Natural killer cell (primary cell): ENCODE measurements at regions not wholly inside any gene's neighbourhood (a gene's known extent, or its start where the extent isn't known, plus 50 kb on each side); places are given as distances from the start of the nearest gene placed in this dataset.

Experiments
- ATAC-seq, 3 donors: fragments of 150-1000 bp in 2 of 3; fragments of 200-7000 bp in 1 of 3; cut with Tn5 transposase; 1 replicate in 1 of 3; 2 replicates in 2 of 3; pipeline ENCODE4 v1.10.0; 2021; ENCODE audit warnings: mild to moderate bottlenecking in 2 of 3, moderate library complexity in 2 of 3
- DNase-seq, 2 donors: peaks; one replicate each; pipeline versions ENCODE4 v3.0.0 to v3.0.0-alpha.2; 2013 to 2021; ENCODE audit warnings: mixed read lengths in 1 of 2
- H3K27ac ChIP-seq: one replicate; pipeline ENCODE4 v1.5.1; 2013; ENCODE audit warnings: mild to moderate bottlenecking, low read length
- H3K27me3 ChIP-seq: one replicate; pipeline ENCODE4 v1.6.1; 2013; ENCODE audit warnings: low read length; ENCODE audit not compliant: control insufficient read depth, insufficient read depth
- H3K36me3 ChIP-seq: one replicate; pipeline ENCODE4 v1.6.1; 2013; ENCODE audit warnings: low read length; ENCODE audit not compliant: control insufficient read depth, insufficient read depth
- H3K4me1 ChIP-seq: one replicate; pipeline ENCODE4 v1.6.1; 2013; ENCODE audit warnings: low read length; ENCODE audit not compliant: control insufficient read depth, insufficient read depth
- H3K4me3 ChIP-seq: one replicate; pipeline ENCODE4 v1.5.1; 2013; ENCODE audit warnings: low read length
- H3K9me3 ChIP-seq: one replicate; pipeline ENCODE4 v1.6.1; 2013; ENCODE audit warnings: low read length; ENCODE audit not compliant: control insufficient read depth, insufficient read depth
- H3K27ac Mint-ChIP-seq, 2 donors: one replicate each; pipeline ENCODE4 v1.8.0; 2022; ENCODE audit warnings: mild to moderate bottlenecking in 2 of 2, mixed read lengths in 2 of 2, moderate library complexity in 1 of 2
- H3K27me3 Mint-ChIP-seq, 2 donors: one replicate each; pipeline ENCODE4 v1.8.0; 2022; ENCODE audit warnings: low read depth in 2 of 2, mixed read lengths in 2 of 2
- H3K36me3 Mint-ChIP-seq: one replicate; pipeline ENCODE4 v1.8.0; 2022; ENCODE audit warnings: mixed read lengths
- H3K4me1 Mint-ChIP-seq, 2 donors: one replicate each; pipeline ENCODE4 v1.8.0; 2022; ENCODE audit warnings: mixed read lengths in 2 of 2
- H3K4me3 Mint-ChIP-seq: one replicate; pipeline ENCODE4 v1.8.0; 2022; ENCODE audit warnings: mild to moderate bottlenecking, moderate library complexity, mixed read lengths
- H3K9me3 Mint-ChIP-seq, 2 donors: one replicate each; pipeline ENCODE4 v1.8.0; 2022; ENCODE audit warnings: mixed read lengths in 2 of 2
- WGBS: methylation state at CpG from one replicate; pipeline ENCODE4 v1.1.7; 2013; ENCODE audit warnings: missing lambda C conversion rate; ENCODE audit not compliant: insufficient coverage; 5-methylcytosine and 5-hydroxymethylcytosine counted together
- intact Hi-C: fragments of 100-400 bp; cut with micrococcal nuclease; formaldehyde crosslinking; loops from one replicate; pipeline ENCODE4 v1.14.2; 2022
- TF ChIP-seq, protein P1 (sequence below): fragments of 200-600 bp; IDR thresholded peaks from one replicate; pipeline ENCODE4 v1.8.0; 2022; ENCODE audit warnings: antibody characterized with exemption

DNA sequence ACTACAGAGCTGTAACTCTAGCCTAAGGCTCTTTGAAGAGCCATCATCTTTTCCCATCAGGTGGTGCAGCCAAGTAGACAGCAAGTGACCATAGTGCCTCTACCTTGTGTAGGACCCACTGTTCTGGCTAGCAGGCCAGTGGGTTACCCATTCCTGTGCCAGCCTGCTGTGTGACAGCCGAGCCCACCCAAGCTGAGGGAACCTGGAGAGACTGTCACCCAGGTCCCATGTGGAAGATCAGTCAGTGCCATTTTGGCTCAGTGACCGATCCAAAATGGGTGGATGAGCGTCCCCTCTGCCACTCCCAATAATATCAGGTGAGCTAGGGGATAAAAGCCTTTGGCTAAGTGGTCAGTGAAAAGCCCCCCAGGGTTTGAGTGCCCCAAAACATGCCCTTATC is 417.9 kb downstream of the MATN1 start:
- DNase-seq: no peak
- Histone ChIP-seq H3K9me3 (no peaks in the 10 kb centered on the region), H3K4me1 (no peaks in the 10 kb centered on the region), H3K27ac (no peak overlapping the region), H3K36me3 (no peaks in the 10 kb centered on the region), H3K27me3 (peaks cover 3% of the 10 kb centered on the region), H3K4me3 (no peak overlapping the region)
- Mint-ChIP-seq H3K4me1 (no peaks in the 10 kb centered on the region), H3K27me3 (peaks cover 29 to 59% of the 10 kb centered on the region in 2 donors), H3K4me3 (no peak overlapping the region), H3K9me3 (no peaks in the 10 kb centered on the region), H3K27ac (no peak overlapping the region), H3K36me3 (no peaks in the 10 kb centered on the region)
- TF ChIP-seq, protein P1, sequence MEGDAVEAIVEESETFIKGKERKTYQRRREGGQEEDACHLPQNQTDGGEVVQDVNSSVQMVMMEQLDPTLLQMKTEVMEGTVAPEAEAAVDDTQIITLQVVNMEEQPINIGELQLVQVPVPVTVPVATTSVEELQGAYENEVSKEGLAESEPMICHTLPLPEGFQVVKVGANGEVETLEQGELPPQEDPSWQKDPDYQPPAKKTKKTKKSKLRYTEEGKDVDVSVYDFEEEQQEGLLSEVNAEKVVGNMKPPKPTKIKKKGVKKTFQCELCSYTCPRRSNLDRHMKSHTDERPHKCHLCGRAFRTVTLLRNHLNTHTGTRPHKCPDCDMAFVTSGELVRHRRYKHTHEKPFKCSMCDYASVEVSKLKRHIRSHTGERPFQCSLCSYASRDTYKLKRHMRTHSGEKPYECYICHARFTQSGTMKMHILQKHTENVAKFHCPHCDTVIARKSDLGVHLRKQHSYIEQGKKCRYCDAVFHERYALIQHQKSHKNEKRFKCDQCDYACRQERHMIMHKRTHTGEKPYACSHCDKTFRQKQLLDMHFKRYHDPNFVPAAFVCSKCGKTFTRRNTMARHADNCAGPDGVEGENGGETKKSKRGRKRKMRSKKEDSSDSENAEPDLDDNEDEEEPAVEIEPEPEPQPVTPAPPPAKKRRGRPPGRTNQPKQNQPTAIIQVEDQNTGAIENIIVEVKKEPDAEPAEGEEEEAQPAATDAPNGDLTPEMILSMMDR: no peak
- intact Hi-C loops: no loop called here
- ATAC-seq: no peak
- WGBS: 82% methylated on average over 3 of the region's 3 CpGs

DNA sequence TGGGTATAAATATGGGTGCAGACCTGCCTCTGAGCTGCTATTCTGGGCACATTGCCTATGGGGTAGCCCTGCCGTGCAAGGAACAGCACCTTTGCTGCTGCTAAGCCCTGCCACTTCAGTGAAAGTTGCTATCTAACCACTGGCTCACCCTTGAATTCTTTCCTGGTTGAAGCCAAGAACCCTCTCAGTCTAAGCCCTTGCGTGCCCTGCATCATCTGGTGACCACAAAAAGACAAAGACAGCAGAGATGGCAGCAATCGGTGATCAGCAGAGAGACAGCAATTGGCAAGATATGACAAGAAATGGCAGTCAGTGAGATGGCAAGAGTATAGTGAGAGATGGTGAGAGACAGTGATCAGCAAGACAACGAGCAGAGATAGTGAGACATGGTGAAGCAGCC is 418.3 kb downstream of the MATN1 start:
- Mint-ChIP-seq H3K4me3 (no peak overlapping the region), H3K27ac (no peak overlapping the region), H3K9me3 (no peaks in the 10 kb centered on the region), H3K4me1 (no peaks in the 10 kb centered on the region), H3K36me3 (no peaks in the 10 kb centered on the region), H3K27me3 (peaks cover 29 to 64% of the 10 kb centered on the region in 2 donors)
- no peaks in the 10 kb centered on the region for H3K4me1 ChIP-seq
- H3K27ac ChIP-seq: no peak overlapping the region
- ATAC-seq: no peak
- no peaks in the 10 kb centered on the region for H3K36me3 ChIP-seq
- TF ChIP-seq, protein P1: no peak
- 73% methylated on average over 4 of the region's 4 CpGs for WGBS
- DNase-seq: no peak
- no peak overlapping the region for H3K4me3 ChIP-seq
- intact Hi-C loops: no loop called here
- H3K27me3 ChIP-seq: peaks cover 5% of the 10 kb centered on the region
- H3K9me3 ChIP-seq: no peaks in the 10 kb centered on the region

DNA sequence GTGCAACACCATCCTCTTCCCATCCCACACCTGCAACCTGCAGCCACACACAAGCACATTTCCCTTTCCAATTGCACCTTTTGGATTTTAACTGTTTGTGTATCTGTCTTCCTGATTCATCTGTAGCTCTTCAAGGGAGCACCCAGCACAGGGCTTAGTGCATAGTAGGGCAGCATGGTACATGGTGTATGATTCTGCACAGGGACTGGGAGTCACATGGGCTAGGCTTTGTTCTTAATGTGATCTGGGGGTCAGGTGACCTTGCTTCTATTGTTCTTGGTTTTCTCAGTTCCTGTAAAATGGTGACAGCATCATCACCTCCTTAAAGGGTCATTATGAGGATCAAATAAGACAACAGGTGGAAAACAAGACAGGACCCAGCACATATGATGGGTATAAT is 419.3 kb downstream of the MATN1 start:
- peaks cover 29 to 72% of the 10 kb centered on the region in 2 donors for H3K27me3 Mint-ChIP-seq
- intact Hi-C loops: no loop called here
- H3K4me3 Mint-ChIP-seq: no peak overlapping the region
- H3K27me3 ChIP-seq: peaks cover 10% of the 10 kb centered on the region
- H3K36me3 Mint-ChIP-seq: no peaks in the 10 kb centered on the region
- DNase-seq (no peak), ATAC-seq (no peak)
- no peak overlapping the region for H3K27ac ChIP-seq
- no peaks in the 10 kb centered on the region for H3K36me3 ChIP-seq
- H3K27ac Mint-ChIP-seq: no peak overlapping the region
- no peaks in the 10 kb centered on the region for H3K4me1 ChIP-seq
- TF ChIP-seq, protein P1: no peak
- H3K9me3 Mint-ChIP-seq: no peaks in the 10 kb centered on the region
- no peaks in the 10 kb centered on the region for H3K4me1 Mint-ChIP-seq
- H3K4me3 ChIP-seq: no peak overlapping the region
- no peaks in the 10 kb centered on the region for H3K9me3 ChIP-seq

DNA sequence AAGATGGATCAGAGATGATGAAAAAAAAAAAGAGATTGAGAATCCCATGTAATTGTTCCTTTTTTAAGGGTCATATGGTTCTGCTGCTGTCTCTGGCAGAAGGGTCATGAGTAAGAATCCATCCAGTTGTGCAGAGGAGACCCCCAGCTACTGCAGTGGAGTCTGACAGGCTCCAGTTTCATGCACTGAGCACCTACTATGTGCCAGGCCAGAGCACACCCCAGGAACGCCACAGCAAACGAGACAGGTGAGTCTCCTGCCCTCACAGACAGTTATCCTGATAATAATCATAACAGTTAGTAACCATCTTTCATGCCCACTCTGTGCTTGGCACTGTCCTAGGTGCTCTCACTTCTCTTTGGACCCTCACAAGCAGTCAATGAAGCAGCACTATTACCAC is 420.0 kb downstream of the MATN1 start:
- Mint-ChIP-seq H3K27ac (no peak overlapping the region), H3K4me1 (no peaks in the 10 kb centered on the region), H3K27me3 (peaks cover 29 to 65% of the 10 kb centered on the region in 2 donors), H3K9me3 (no peaks in the 10 kb centered on the region), H3K36me3 (no peaks in the 10 kb centered on the region), H3K4me3 (no peak overlapping the region)
- Histone ChIP-seq H3K36me3 (no peaks in the 10 kb centered on the region), H3K27ac (no peak overlapping the region), H3K4me1 (no peaks in the 10 kb centered on the region), H3K27me3 (peaks cover 13% of the 10 kb centered on the region), H3K4me3 (no peak overlapping the region), H3K9me3 (no peaks in the 10 kb centered on the region)
- TF ChIP-seq, protein P1: no peak
- no peak for ATAC-seq
- DNase-seq: no peak
- intact Hi-C loops: no loop called here
- WGBS: 88% methylated on average over 2 of the region's 2 CpGs
